ENCODE measurements at regions not wholly inside any gene's neighbourhood (a gene's known extent, or its start where the extent isn't known, plus 50 kb on each side); places are given as distances from the start of the nearest gene placed in this dataset.

DNA sequence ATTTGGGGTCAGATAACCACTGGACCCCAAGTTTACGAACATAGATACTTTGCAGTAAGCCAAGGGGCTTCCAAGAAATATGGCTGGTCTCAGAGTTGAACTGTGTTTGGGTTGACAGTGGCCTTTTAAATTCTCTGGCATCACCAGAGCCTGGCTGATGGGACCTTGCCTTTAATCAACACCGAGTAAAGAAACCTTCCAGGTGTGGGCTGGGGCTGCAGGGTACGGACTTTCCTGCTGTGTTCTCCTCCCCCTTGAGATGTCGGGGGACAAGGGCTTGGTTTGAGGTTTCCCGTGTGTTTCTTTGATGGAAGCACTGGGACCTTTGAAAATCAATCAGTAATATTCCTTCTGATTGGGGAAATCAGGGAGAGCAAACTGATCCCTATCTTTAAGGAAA is 140.1 kb downstream of the MTX3 start:
- Histone ChIP-seq H3K79me2 (ENCODE audit: control insufficient read depth, insufficient read depth, low read length) (no peaks in the 10 kb centered on the region), H3K9me3 (ENCODE audit: control insufficient read depth, low read depth, low read length) (no peaks in the 10 kb centered on the region), H3K4me2 (ENCODE audit: control insufficient read depth, extremely low read depth, insufficient read depth, low read depth, low read length) (no peak overlapping the region), H3K36me3 (ENCODE audit: control insufficient read depth in 2 of 2, extremely low read depth in 1 of 2, insufficient read depth in 2 of 2, low read length in 2 of 2) (no peaks in the 10 kb centered on the region), H3K4me3 (ENCODE audit: control insufficient read depth in 2 of 3, extremely low read depth in 1 of 3, insufficient read depth in 2 of 3, low read depth in 1 of 3, low read length in 3 of 3) (no peak overlapping the region), H3K9me1 (ENCODE audit: control insufficient read depth, extremely low read depth, insufficient read depth, low read length) (no peaks in the 10 kb centered on the region), H3K4me1 (ENCODE audit: control insufficient read depth, extremely low read depth, insufficient read depth, low read length) (peaks cover 5% of the 10 kb centered on the region), H2AFZ (ENCODE audit: control insufficient read depth, low read length) (no peak overlapping the region), H3K9ac (ENCODE audit: control insufficient read depth, extremely low read depth, insufficient read depth, low read length) (no peak overlapping the region), H3K27ac (ENCODE audit: control insufficient read depth, insufficient read depth, low read length) (no peak overlapping the region), H3K27me3 (ENCODE audit: control insufficient read depth, extremely low read depth, insufficient read depth, low read length) (peaks cover 3% of the 10 kb centered on the region), H4K20me1 (ENCODE audit: control insufficient read depth, extremely low read depth, insufficient read depth, low read length) (no peaks in the 10 kb centered on the region)
- dilution Hi-C loops (cut with MboI; ENCODE audit: extremely low pct_ligation_motif_present, low sequenced_read_pairs) = no loop called here
- no peak for FAIRE-seq
- TF ChIP-seq, protein P1, sequence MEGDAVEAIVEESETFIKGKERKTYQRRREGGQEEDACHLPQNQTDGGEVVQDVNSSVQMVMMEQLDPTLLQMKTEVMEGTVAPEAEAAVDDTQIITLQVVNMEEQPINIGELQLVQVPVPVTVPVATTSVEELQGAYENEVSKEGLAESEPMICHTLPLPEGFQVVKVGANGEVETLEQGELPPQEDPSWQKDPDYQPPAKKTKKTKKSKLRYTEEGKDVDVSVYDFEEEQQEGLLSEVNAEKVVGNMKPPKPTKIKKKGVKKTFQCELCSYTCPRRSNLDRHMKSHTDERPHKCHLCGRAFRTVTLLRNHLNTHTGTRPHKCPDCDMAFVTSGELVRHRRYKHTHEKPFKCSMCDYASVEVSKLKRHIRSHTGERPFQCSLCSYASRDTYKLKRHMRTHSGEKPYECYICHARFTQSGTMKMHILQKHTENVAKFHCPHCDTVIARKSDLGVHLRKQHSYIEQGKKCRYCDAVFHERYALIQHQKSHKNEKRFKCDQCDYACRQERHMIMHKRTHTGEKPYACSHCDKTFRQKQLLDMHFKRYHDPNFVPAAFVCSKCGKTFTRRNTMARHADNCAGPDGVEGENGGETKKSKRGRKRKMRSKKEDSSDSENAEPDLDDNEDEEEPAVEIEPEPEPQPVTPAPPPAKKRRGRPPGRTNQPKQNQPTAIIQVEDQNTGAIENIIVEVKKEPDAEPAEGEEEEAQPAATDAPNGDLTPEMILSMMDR (optimal IDR thresholded peaks at IDR 0.05 in 1 of 3, IDR thresholded peaks at IDR 0.05 in 1 of 3, conservative IDR thresholded peaks at IDR 0.05 in 1 of 3; ENCODE audit: extremely low read depth in 1 of 3, insufficient read depth in 2 of 3, low read length in 3 of 3) = no peak
- TF ChIP-seq EZH2 (IDR thresholded peaks at IDR 0.05; ENCODE audit: low read length) = no peak
- DNase-seq (ENCODE audit: low read depth, low spot score) = no peak

DNA sequence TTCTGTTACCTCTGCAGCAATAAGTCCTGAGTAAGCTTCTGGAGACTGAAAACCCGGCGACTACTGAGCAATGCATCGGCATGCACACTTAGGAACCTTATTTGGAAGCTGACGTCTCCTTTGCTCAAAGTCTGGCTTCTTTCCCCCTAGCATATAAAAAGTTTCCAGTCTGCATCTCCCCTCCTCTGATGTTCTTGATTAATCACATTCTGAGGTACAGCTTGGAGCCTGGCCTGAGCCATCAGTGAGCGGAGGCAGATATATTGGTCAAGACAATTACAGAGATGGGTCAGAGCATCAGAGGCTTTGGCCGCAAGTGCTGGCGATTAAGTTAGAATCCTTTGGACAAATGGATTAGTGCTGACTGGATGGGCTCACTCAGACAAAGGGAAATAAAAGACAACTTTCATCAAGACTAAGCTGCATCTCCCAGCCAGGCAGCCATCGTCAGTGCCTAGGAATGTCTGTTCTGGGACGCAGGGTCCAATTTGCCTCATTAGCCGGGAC is 140.7 kb downstream of the MTX3 start:
- peaks cover 3% of the 10 kb centered on the region for H3K27me3 ChIP-seq (ENCODE audit: control insufficient read depth, extremely low read depth, insufficient read depth, low read length)
- peaks cover 10% of the 10 kb centered on the region for H3K4me1 ChIP-seq (ENCODE audit: control insufficient read depth, extremely low read depth, insufficient read depth, low read length)
- H3K9ac ChIP-seq (ENCODE audit: control insufficient read depth, extremely low read depth, insufficient read depth, low read length) = no peak overlapping the region
- FAIRE-seq = no peak
- H4K20me1 ChIP-seq (ENCODE audit: control insufficient read depth, extremely low read depth, insufficient read depth, low read length) = no peaks in the 10 kb centered on the region
- no peaks in the 10 kb centered on the region for H3K9me3 ChIP-seq (ENCODE audit: control insufficient read depth, low read depth, low read length)
- H3K4me2 ChIP-seq (ENCODE audit: control insufficient read depth, extremely low read depth, insufficient read depth, low read depth, low read length) = no peak overlapping the region
- H3K9me1 ChIP-seq (ENCODE audit: control insufficient read depth, extremely low read depth, insufficient read depth, low read length) = no peaks in the 10 kb centered on the region
- no peaks in the 10 kb centered on the region for H3K36me3 ChIP-seq (ENCODE audit: control insufficient read depth in 2 of 2, extremely low read depth in 1 of 2, insufficient read depth in 2 of 2, low read length in 2 of 2)
- H3K79me2 ChIP-seq (ENCODE audit: control insufficient read depth, insufficient read depth, low read length) = no peaks in the 10 kb centered on the region
- TF ChIP-seq, protein P1 (optimal IDR thresholded peaks at IDR 0.05 in 1 of 3, IDR thresholded peaks at IDR 0.05 in 1 of 3, conservative IDR thresholded peaks at IDR 0.05 in 1 of 3; ENCODE audit: extremely low read depth in 1 of 3, insufficient read depth in 2 of 3, low read length in 3 of 3) = no peak
- no peak for TF ChIP-seq EZH2 (IDR thresholded peaks at IDR 0.05; ENCODE audit: low read length)
- no peak overlapping the region for H3K27ac ChIP-seq (ENCODE audit: control insufficient read depth, insufficient read depth, low read length)
- H2AFZ ChIP-seq (ENCODE audit: control insufficient read depth, low read length) = no peak overlapping the region
- H3K4me3 ChIP-seq (ENCODE audit: control insufficient read depth in 2 of 3, extremely low read depth in 1 of 3, insufficient read depth in 2 of 3, low read depth in 1 of 3, low read length in 3 of 3) = no peak overlapping the region
- no peak for DNase-seq (ENCODE audit: low read depth, low spot score)
- dilution Hi-C loops (cut with MboI; ENCODE audit: extremely low pct_ligation_motif_present, low sequenced_read_pairs) = no loop called here

All from keratinocyte (primary cell).